Naive B cell (primary cell): ENCODE measurements at regions not wholly inside any gene's neighbourhood (a gene's known extent, or its start where the extent isn't known, plus 50 kb on each side); places are given as distances from the start of the nearest gene placed in this dataset.
A peak's percentile ranks its signal among the peaks of the same experiment; 100 is the strongest.
"Not testable (repeated sequence)": the region's sequence is repeated elsewhere in the genome, so short reads cannot be mapped to it uniquely, and the experiment has no call there.

Source experiments
- ATAC-seq, 2 donors: fragments of 150-1000 bp; cut with Tn5 transposase; 2 replicates each; pipeline ENCODE4 v1.10.0; 2021; ENCODE audit warnings: low read depth in 2 of 2, mild to moderate bottlenecking in 2 of 2, moderate library complexity in 2 of 2
- DNase-seq: peaks from one replicate; pipeline ENCODE4 v3.0.0; 2022
- H3K27ac Mint-ChIP-seq, 6 donors: one replicate each; pipeline ENCODE4 v1.8.0; 2020 to 2022; ENCODE audit warnings: mild to moderate bottlenecking in 6 of 6, mixed read lengths in 6 of 6, moderate library complexity in 5 of 6, inconsistent platforms in 2 of 6
- H3K27me3 Mint-ChIP-seq, 3 donors: one replicate each; pipeline ENCODE4 v1.8.0; 2021 to 2022; ENCODE audit warnings: mixed read lengths in 3 of 3, mild to moderate bottlenecking in 1 of 3
- H3K36me3 Mint-ChIP-seq, 2 donors: one replicate each; pipeline ENCODE4 v1.8.0; 2020 to 2022; ENCODE audit warnings: mixed read lengths in 2 of 2, inconsistent platforms in 1 of 2, mild to moderate bottlenecking in 1 of 2
- H3K4me1 Mint-ChIP-seq, 3 donors: one replicate each; pipeline ENCODE4 v1.8.0; 2020 to 2022; ENCODE audit warnings: mixed read lengths in 3 of 3, inconsistent platforms in 1 of 3, mild to moderate bottlenecking in 1 of 3, moderate library complexity in 1 of 3
- H3K4me3 Mint-ChIP-seq, 8 donors: one replicate each; pipeline ENCODE4 v1.8.0; 2020 to 2022; ENCODE audit warnings: mild to moderate bottlenecking in 8 of 8, mixed read lengths in 8 of 8, moderate library complexity in 8 of 8, inconsistent platforms in 2 of 8
- H3K9me3 Mint-ChIP-seq, 7 donors: one replicate each; pipeline ENCODE4 v1.8.0; 2020 to 2022; ENCODE audit warnings: mixed read lengths in 7 of 7, mild to moderate bottlenecking in 5 of 7, inconsistent platforms in 2 of 7, moderate library complexity in 1 of 7

DNA sequence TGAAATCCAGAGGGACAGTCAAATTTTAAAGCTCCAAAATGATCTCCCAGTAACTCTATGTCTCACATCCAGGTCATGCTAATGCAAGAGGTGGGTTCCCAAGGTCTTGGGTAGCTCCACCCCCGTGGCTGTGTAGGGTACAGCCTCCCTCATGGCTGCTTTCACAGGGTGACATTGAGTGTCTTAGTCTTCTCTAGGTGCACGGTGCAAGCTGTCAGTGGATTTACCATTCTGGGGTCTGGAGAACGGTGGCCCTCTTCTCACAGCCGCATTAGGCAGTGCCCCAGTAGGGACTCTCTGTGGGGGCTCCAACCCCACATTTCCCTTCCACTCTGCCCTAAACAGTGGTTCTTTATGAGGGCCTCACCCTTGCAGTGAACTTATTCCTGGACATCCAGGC lies 640.0 kb upstream of the TPTE start:
- not testable (repeated sequence) for H3K4me1 Mint-ChIP-seq, DNase-seq, H3K4me3 Mint-ChIP-seq, H3K27ac Mint-ChIP-seq, H3K27me3 Mint-ChIP-seq, H3K36me3 Mint-ChIP-seq, ATAC-seq
- peaks cover 0 to 35% (median 17%) of the 10 kb centered on the region in 7 donors for H3K9me3 Mint-ChIP-seq

DNA sequence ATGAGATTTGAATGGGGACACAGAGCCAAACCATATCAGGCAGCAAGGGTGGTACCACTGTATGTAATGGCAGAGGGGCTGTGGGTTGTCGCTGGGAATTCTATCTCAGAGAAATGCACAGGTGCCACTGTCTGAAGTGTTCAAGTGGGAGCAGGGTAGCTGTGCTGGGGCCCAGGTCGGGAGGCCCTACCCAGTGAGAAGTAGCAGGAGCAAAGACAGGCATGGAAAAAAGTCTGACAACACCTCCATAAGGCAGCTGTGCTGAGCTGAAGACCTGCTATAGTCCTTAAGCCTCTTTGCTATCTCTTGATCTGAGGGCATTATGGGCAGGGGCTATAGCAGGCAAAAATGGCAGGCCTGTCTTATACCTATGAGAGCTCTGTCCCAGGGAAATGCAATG lies 638.3 kb upstream of the TPTE start:
- not testable (repeated sequence) for H3K27ac Mint-ChIP-seq, H3K4me3 Mint-ChIP-seq, H3K36me3 Mint-ChIP-seq, H3K4me1 Mint-ChIP-seq, DNase-seq, ATAC-seq, H3K27me3 Mint-ChIP-seq
- H3K9me3 Mint-ChIP-seq: peaks cover 0 to 35% (median 18%) of the 10 kb centered on the region in 7 donors

DNA sequence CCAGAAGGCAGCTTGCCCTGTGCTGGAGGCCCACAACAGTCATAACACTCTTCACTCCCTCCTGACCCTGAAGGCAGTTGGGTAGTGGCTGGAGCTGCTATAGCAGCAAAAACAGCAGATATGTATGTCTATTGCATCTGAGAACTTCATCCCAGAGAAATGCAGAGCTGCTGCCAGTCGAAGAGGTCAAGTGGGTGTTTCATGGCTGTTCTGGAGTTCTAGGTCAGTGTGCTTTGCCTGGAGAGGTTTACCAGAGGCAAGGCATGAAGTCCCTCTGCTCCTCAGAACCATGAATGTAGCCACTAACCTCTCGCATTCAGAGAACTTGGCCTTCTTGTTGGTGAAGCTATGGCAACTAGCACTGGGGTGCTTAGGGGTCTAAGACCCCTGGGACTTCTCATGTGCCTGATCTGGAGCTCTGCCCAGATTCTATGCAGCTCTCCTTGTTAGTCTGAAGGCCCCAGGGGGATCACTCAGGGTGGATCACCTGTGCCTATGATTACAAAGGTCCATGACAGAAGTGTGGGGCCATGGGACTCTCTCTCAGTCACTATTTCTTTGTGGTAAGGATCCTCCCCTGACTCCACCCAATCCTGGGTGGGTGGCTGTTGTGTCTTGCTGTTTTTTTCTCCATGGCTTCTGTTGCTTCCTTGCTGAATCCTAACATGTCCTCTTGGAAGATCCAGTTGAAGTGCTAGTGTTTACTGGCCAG lies 637.7 kb upstream of the TPTE start:
- not testable (repeated sequence) for H3K4me3 Mint-ChIP-seq, H3K27ac Mint-ChIP-seq, DNase-seq, H3K27me3 Mint-ChIP-seq, H3K36me3 Mint-ChIP-seq, ATAC-seq, H3K4me1 Mint-ChIP-seq
- H3K9me3 Mint-ChIP-seq: peaks cover 0 to 37% (median 13%) of the 10 kb centered on the region in 7 donors

DNA sequence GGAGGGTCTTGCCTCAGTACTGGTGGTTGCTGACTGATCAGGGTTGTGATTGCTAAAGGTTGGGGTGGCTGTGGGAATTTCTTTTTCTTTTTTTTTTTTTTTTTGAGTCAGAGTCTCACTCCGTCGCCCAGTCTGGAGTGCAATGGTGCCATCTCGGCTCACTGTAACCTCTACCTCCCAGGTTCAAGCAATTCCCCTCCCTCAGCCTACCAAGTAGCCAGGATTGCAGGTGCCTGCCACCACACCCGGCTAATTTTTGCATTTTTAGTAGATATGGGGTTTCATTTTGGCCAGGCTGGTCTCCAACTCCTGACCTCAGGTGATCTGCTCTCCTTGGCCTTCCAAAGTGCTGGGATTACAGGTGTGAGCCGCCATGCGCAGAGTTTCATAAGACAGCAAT lies 632.9 kb upstream of the TPTE start:
- H3K4me3 Mint-ChIP-seq, H3K4me1 Mint-ChIP-seq, H3K27me3 Mint-ChIP-seq, H3K36me3 Mint-ChIP-seq, DNase-seq, ATAC-seq: not testable (repeated sequence)
- Mint-ChIP-seq H3K27ac (peak overlapping the region in 1 of 6 donors; percentile 44), H3K9me3 (peaks cover 4 to 31% (median 15%) of the 10 kb centered on the region in 7 donors)

DNA sequence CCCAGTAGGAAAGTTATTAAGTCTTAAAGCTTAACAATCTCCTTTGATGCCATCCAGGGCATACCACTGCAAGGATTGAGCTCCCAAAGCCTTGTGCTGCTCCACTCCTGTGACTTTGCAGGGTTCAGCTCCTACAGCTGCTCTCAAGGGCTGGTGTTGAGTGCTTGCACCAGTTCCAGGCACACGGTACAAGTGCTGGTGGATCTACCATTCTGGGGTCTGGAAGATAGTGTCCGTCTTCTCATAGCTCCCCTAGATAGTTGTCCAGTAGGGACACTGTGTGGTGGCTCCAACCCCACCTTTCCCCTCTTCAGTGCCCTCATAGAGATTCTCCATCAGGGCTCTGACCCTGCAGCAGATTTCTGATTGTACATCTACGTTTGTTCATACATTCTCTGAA lies 617.8 kb upstream of the TPTE start:
- DNase-seq, H3K27ac Mint-ChIP-seq, H3K27me3 Mint-ChIP-seq, H3K4me3 Mint-ChIP-seq, H3K4me1 Mint-ChIP-seq, H3K36me3 Mint-ChIP-seq, ATAC-seq: not testable (repeated sequence)
- H3K9me3 Mint-ChIP-seq: peaks cover 4 to 16% (median 8%) of the 10 kb centered on the region in 7 donors

DNA sequence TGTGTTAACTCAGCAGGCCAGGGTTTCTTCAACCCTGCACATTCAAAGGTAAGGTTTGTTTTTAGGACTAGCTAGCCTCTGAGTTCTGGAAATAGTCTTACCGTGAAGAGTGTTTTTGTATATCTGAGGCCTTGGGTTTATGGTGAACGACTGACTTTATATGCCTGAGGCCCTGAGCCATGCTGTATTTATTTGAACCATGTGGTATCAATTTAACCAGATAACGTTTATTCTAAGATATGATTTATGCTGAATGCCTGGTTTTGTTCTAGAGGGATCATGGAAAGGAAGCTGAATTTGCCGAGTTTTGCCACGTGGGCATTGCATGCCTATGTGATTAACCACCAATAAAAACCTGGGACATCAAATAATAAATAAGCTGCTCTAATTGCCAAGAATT lies 607.2 kb upstream of the TPTE start:
- ATAC-seq, DNase-seq, H3K36me3 Mint-ChIP-seq, H3K4me1 Mint-ChIP-seq, H3K27me3 Mint-ChIP-seq, H3K27ac Mint-ChIP-seq, H3K4me3 Mint-ChIP-seq: not testable (repeated sequence)
- peaks cover 5 to 26% (median 19%) of the 10 kb centered on the region in 7 donors for H3K9me3 Mint-ChIP-seq

DNA sequence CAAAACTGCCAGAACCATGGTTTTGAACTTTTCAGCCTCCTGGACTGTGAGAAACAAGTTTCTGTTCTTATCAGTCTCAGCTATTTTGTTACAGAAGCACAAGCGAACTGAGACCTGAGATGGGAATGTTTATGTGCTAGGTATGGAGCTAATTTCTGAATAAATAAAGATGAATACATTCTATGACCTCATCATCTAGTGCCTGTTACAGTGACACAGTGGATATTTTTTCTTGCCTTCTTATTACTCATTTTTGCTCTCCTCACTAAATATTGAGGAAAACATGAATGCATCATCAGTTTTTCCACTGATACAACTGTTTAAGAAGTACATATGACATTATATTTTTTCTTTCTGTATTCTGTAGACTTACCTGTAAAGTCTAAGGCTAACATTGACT lies 601.9 kb upstream of the TPTE start:
- not testable (repeated sequence) for H3K4me1 Mint-ChIP-seq, ATAC-seq, H3K27me3 Mint-ChIP-seq, DNase-seq, H3K36me3 Mint-ChIP-seq, H3K4me3 Mint-ChIP-seq, H3K27ac Mint-ChIP-seq
- peaks cover 0 to 20% (median 6%) of the 10 kb centered on the region in 7 donors for H3K9me3 Mint-ChIP-seq

GRCh38 chr21:9943639-9944038 lies 577.7 kb upstream of the TPTE start:
- not testable (repeated sequence) for H3K36me3 Mint-ChIP-seq, H3K4me1 Mint-ChIP-seq, DNase-seq, H3K27me3 Mint-ChIP-seq, ATAC-seq
- H3K4me3 Mint-ChIP-seq: peak overlapping the region in 1 of 8 donors; percentile 23
- peaks cover 6 to 56% (median 44%) of the 10 kb centered on the region in 7 donors for H3K9me3 Mint-ChIP-seq
- peak overlapping the region in 2 of 6 donors; percentile 42 to 49 for H3K27ac Mint-ChIP-seq

- not testable (repeated sequence) for H3K4me1 Mint-ChIP-seq, H3K27me3 Mint-ChIP-seq
Measured at GRCh38 chr21:9946057-9946456, 575.3 kb upstream of the TPTE start.

DNA sequence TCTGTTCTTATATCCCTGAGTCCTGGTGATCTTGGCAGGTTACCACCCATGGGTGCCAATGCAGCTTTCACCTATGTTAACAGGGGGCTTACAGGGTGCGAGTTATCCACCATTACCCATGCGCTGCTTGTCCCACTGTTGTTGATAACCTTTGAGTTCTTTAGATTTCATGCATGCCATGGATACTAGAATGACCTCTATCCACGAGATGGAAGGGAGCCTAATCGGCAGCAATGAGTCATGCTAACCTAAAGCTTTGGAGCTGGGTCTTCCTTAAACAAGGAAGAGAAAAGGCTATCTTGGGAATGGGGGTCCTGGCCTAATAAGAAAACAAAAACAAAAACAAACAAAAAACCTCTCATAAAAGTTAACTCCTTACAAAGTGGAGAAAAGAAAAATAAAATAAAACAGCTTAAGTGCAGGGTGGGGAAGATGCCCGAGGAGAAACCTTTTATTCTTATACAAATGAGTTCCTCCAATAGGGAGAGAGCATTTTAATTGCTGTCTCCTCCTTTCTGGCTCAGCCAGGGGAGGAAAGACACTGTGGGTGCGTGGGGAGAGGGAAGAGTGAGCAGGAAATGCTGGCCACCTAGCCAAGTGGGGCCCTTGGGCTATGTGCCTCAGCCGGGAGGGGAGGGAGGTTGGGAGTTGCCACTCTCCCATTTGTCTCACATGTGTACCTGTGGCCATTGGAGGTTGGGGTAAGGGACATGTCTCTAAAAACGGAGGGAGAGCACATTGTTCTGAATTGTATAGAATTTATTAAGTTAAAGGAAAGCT lies 571.7 kb upstream of the TPTE start:
- H3K27me3 Mint-ChIP-seq, ATAC-seq, DNase-seq, H3K27ac Mint-ChIP-seq, H3K4me1 Mint-ChIP-seq, H3K36me3 Mint-ChIP-seq, H3K4me3 Mint-ChIP-seq: not testable (repeated sequence)
- peaks cover 15 to 56% (median 41%) of the 10 kb centered on the region in 7 donors for H3K9me3 Mint-ChIP-seq

More at GRCh38 chr21:9946057-9946456, 575.3 kb upstream of the TPTE start:
- H3K4me3 Mint-ChIP-seq, H3K36me3 Mint-ChIP-seq, H3K27ac Mint-ChIP-seq, DNase-seq, ATAC-seq: not testable (repeated sequence)
- H3K9me3 Mint-ChIP-seq: peaks cover 15 to 72% (median 54%) of the 10 kb centered on the region in 7 donors

- H3K36me3 Mint-ChIP-seq, H3K4me3 Mint-ChIP-seq, H3K27me3 Mint-ChIP-seq, ATAC-seq, H3K4me1 Mint-ChIP-seq, DNase-seq, H3K27ac Mint-ChIP-seq: not testable (repeated sequence)
- H3K9me3 Mint-ChIP-seq: peaks cover 15 to 54% (median 37%) of the 10 kb centered on the region in 7 donors
Measured at GRCh38 chr21:9950363-9950762, 571.0 kb upstream of the TPTE start.

- DNase-seq, H3K4me3 Mint-ChIP-seq: not testable (repeated sequence)
- H3K9me3 Mint-ChIP-seq: peaks cover 0 to 14% (median 6%) of the 10 kb centered on the region in 7 donors
Measured at GRCh38 chr21:9958791-9959190, 562.6 kb upstream of the TPTE start.

GRCh38 chr21:9959220-9959964 lies 562.0 kb upstream of the TPTE start:
- H3K27me3 Mint-ChIP-seq, H3K36me3 Mint-ChIP-seq: not testable (repeated sequence)

More at GRCh38 chr21:9958791-9959190, 562.6 kb upstream of the TPTE start:
- not testable (repeated sequence) for H3K36me3 Mint-ChIP-seq, H3K27me3 Mint-ChIP-seq, ATAC-seq, H3K4me1 Mint-ChIP-seq, H3K27ac Mint-ChIP-seq

More at GRCh38 chr21:9959220-9959964, 562.0 kb upstream of the TPTE start:
- DNase-seq, H3K4me1 Mint-ChIP-seq, ATAC-seq, H3K27ac Mint-ChIP-seq: not testable (repeated sequence)
- H3K4me3 Mint-ChIP-seq: peak overlapping the region in 1 of 8 donors; percentile 32
- peaks cover 0 to 15% (median 4%) of the 10 kb centered on the region in 7 donors for H3K9me3 Mint-ChIP-seq
